ENCODE measurements at regions not wholly inside any gene's neighbourhood (a gene's known extent, or its start where the extent isn't known, plus 50 kb on each side); places are given as distances from the start of the nearest gene placed in this dataset.

GRCh38 chr4:37524267-37524666 lies 161.9 kb downstream of the RELL1 start:
- H3K27ac ChIP-seq, result no peak overlapping the region
- H3K9me3 ChIP-seq, result no peaks in the 10 kb centered on the region
- no peaks in the 10 kb centered on the region for H3K36me3 ChIP-seq
- intact Hi-C loops (cut with DNase I), result no loop called here
- no peak overlapping the region for H3K4me3 ChIP-seq
- WGBS, result 71% methylated on average over 2 of the region's 2 CpGs
- no peaks in the 10 kb centered on the region for H3K27me3 ChIP-seq (replicated peaks; ENCODE audit: insufficient read depth)
- H3K4me1 ChIP-seq (replicated peaks), result no peaks in the 10 kb centered on the region
- no peak for DNase-seq (ENCODE audit: low spot score)
- TF ChIP-seq POLR2A (IDR thresholded peaks at IDR 0.05) (no peak), POLR2AphosphoS5 (IDR thresholded peaks at IDR 0.05) (no peak), CTCF (IDR thresholded peaks at IDR 0.05) (no peak)

GRCh38 chr4:37522996-37523395 lies 163.2 kb downstream of the RELL1 start:
- TF ChIP-seq POLR2AphosphoS5 (IDR thresholded peaks at IDR 0.05) (no peak), POLR2A (IDR thresholded peaks at IDR 0.05) (no peak), CTCF (IDR thresholded peaks at IDR 0.05) (no peak)
- DNase-seq (ENCODE audit: low spot score), result no peak
- Histone ChIP-seq H3K9me3 (no peaks in the 10 kb centered on the region), H3K4me1 (replicated peaks) (no peaks in the 10 kb centered on the region), H3K27me3 (replicated peaks; ENCODE audit: insufficient read depth) (no peaks in the 10 kb centered on the region), H3K36me3 (no peaks in the 10 kb centered on the region), H3K27ac (no peak overlapping the region), H3K4me3 (no peak overlapping the region)
- 94% methylated on average over 1 of the region's 1 CpG for WGBS
- intact Hi-C loops (cut with DNase I), result no loop called here

- Histone ChIP-seq H3K4me3 (no peak overlapping the region), H3K36me3 (no peaks in the 10 kb centered on the region), H3K27ac (no peak overlapping the region), H3K27me3 (replicated peaks; ENCODE audit: insufficient read depth) (no peaks in the 10 kb centered on the region), H3K4me1 (replicated peaks) (no peaks in the 10 kb centered on the region), H3K9me3 (no peaks in the 10 kb centered on the region)
- no peak for DNase-seq (ENCODE audit: low spot score)
- TF ChIP-seq POLR2A (IDR thresholded peaks at IDR 0.05) (no peak), POLR2AphosphoS5 (IDR thresholded peaks at IDR 0.05) (no peak), CTCF (IDR thresholded peaks at IDR 0.05) (no peak)
- intact Hi-C loops (cut with DNase I), result no loop called here
- 94% methylated on average over 3 of the region's 3 CpGs for WGBS
Observed at GRCh38 chr4:37517326-37517725, 168.8 kb downstream of the RELL1 start.

- no peak for TF ChIP-seq POLR2AphosphoS5 (IDR thresholded peaks at IDR 0.05)
- TF ChIP-seq CTCF (IDR thresholded peaks at IDR 0.05), result no peak
- no peak for TF ChIP-seq POLR2A (IDR thresholded peaks at IDR 0.05)
- Histone ChIP-seq H3K9me3 (no peaks in the 10 kb centered on the region), H3K27me3 (replicated peaks; ENCODE audit: insufficient read depth) (no peaks in the 10 kb centered on the region), H3K36me3 (no peaks in the 10 kb centered on the region), H3K4me1 (replicated peaks) (no peaks in the 10 kb centered on the region), H3K4me3 (no peak overlapping the region), H3K27ac (no peak overlapping the region)
- WGBS, result 81% methylated on average over 7 of the region's 7 CpGs
- DNase-seq (ENCODE audit: low spot score), result no peak
- intact Hi-C loops (cut with DNase I), result no loop called here
Observed at GRCh38 chr4:37516057-37516775, 170.0 kb downstream of the RELL1 start.

- no peak overlapping the region for H3K27ac ChIP-seq
- no peak for DNase-seq (ENCODE audit: low spot score)
- H3K27me3 ChIP-seq (replicated peaks; ENCODE audit: insufficient read depth), result no peaks in the 10 kb centered on the region
- intact Hi-C loops (cut with DNase I), result no loop called here
- H3K9me3 ChIP-seq, result no peaks in the 10 kb centered on the region
- H3K4me1 ChIP-seq (replicated peaks), result no peaks in the 10 kb centered on the region
- TF ChIP-seq POLR2A (IDR thresholded peaks at IDR 0.05) (no peak), POLR2AphosphoS5 (IDR thresholded peaks at IDR 0.05) (no peak), CTCF (IDR thresholded peaks at IDR 0.05) (no peak)
- H3K36me3 ChIP-seq, result no peaks in the 10 kb centered on the region
- H3K4me3 ChIP-seq, result no peak overlapping the region
Observed at GRCh38 chr4:37510626-37511025, 175.6 kb downstream of the RELL1 start.
